Neural progenitor cell (in vitro differentiated cells): ENCODE measurements at regions not wholly inside any gene's neighbourhood (a gene's known extent, or its start where the extent isn't known, plus 50 kb on each side); places are given as distances from the start of the nearest gene placed in this dataset.

ENCODE experiments used
- DNase-seq: peaks from one replicate; pipeline ENCODE4 v3.0.0-alpha.2; 2016; ENCODE audit warnings: low spot score
- H2AFZ ChIP-seq: fragments of 200-600 bp; sonication (generic); replicated peaks from 2 replicates; pipeline ENCODE4 v1.6.1; 2016; ENCODE audit warnings: antibody characterized with exemption
- H3F3A ChIP-seq: fragments of 200-600 bp; sonication (generic); 2 replicates; pipeline ENCODE4 v1.6.1; 2016; ENCODE audit warnings: antibody characterized with exemption, low read depth
- H3K27ac ChIP-seq: fragments of 200-600 bp; sonication (generic); 2 replicates; pipeline ENCODE4 v1.5.1; 2016; ENCODE audit warnings: mild to moderate bottlenecking
- H3K27me3 ChIP-seq: fragments of 200-600 bp; sonication (generic); 2 replicates; pipeline ENCODE4 v1.6.1; 2016; ENCODE audit warnings: mild to moderate bottlenecking, moderate library complexity
- H3K36me3 ChIP-seq: fragments of 200-600 bp; sonication (generic); 2 replicates; pipeline ENCODE4 v1.5.1; 2016
- H3K4me1 ChIP-seq: fragments of 200-600 bp; sonication (generic); 2 replicates; pipeline ENCODE4 v1.6.1; 2016; ENCODE audit warnings: mixed run types
- H3K4me2 ChIP-seq: fragments of 200-600 bp; sonication (generic); 2 replicates; pipeline ENCODE4 v1.6.1; 2016
- H3K4me3 ChIP-seq: fragments of 200-600 bp; sonication (generic); 2 replicates; pipeline ENCODE4 v1.5.1; 2016
- H3K79me2 ChIP-seq: fragments of 200-600 bp; sonication (generic); 2 replicates; pipeline ENCODE4 v1.6.1; 2016; ENCODE audit warnings: low read depth
- H3K9ac ChIP-seq: fragments of 200-600 bp; sonication (generic); 2 replicates; pipeline ENCODE4 v1.6.1; 2016
- H3K9me3 ChIP-seq: fragments of 200-600 bp; sonication (generic); 2 replicates; pipeline ENCODE4 v1.5.1; 2016; ENCODE audit warnings: low read depth
- H4K20me1 ChIP-seq: fragments of 200-600 bp; sonication (generic); 2 replicates; pipeline ENCODE4 v1.6.1; 2016; ENCODE audit warnings: low read depth
- H3K27ac Mint-ChIP-seq: 3 replicates; pipeline ENCODE4 v1.8.0; 2021; ENCODE audit warnings: mixed read lengths
- H3K27me3 Mint-ChIP-seq: 2 replicates; pipeline ENCODE4 v1.8.0; 2022; ENCODE audit warnings: low read depth, mild to moderate bottlenecking, inconsistent platforms, moderate library complexity, mixed read lengths; ENCODE audit not compliant: insufficient read depth
- H3K36me3 Mint-ChIP-seq: 3 replicates; pipeline ENCODE4 v1.8.0; 2021; ENCODE audit warnings: mixed read lengths
- H3K4me1 Mint-ChIP-seq: 3 replicates; pipeline ENCODE4 v1.8.0; 2021; ENCODE audit warnings: mixed read lengths
- H3K4me3 Mint-ChIP-seq: 3 replicates; pipeline ENCODE4 v1.8.0; 2021; ENCODE audit warnings: mild to moderate bottlenecking, moderate library complexity, mixed read lengths
- H3K9me3 Mint-ChIP-seq: 3 replicates; pipeline ENCODE4 v1.8.0; 2020; ENCODE audit warnings: mixed read lengths
- EZH2 ChIP-seq: fragments of 200-600 bp; sonication (generic); IDR thresholded peaks from 2 replicates; pipeline ENCODE4 v1.6.1; 2017; ENCODE audit warnings: antibody characterized with exemption, mild to moderate bottlenecking, moderate library complexity
- EZH2phosphoT487 ChIP-seq: fragments of 200-600 bp; sonication (generic); IDR thresholded peaks from 2 replicates; pipeline ENCODE4 v1.6.1; 2017; ENCODE audit warnings: antibody characterized with exemption
- TF ChIP-seq, protein P1 (sequence below): fragments of 200-600 bp; sonication (generic); IDR thresholded peaks from 2 replicates; pipeline ENCODE4 v1.5.1; 2017; ENCODE audit warnings: antibody characterized with exemption, mild to moderate bottlenecking

DNA sequence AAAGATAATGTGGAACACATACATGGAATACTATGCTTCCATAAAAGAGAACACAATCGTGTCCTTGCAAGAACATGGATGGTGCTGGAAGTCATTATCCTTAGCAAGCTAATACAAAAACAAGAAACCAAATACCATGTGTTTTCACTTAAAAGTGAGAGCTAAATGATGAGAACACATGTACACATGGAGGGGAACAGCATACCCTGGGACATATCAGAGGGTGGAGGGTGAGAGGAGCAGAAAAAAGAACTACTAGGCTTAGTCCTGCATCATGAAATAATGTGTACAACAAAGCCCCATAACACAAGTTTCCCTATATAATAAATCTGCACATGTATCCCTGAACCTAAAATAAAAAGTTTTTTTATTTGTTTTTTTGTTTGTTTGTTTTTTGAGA lies 855.5 kb upstream of the NUDT12 start:
- Mint-ChIP-seq H3K4me1 (no peaks in the 10 kb centered on the region), H3K9me3 (peaks cover 2% of the 10 kb centered on the region), H3K4me3 (no peak overlapping the region), H3K27ac (no peak overlapping the region), H3K36me3 (no peaks in the 10 kb centered on the region), H3K27me3 (no peaks in the 10 kb centered on the region)
- no peak for TF ChIP-seq EZH2phosphoT487
- no peaks in the 10 kb centered on the region for H4K20me1 ChIP-seq
- no peaks in the 10 kb centered on the region for H3F3A ChIP-seq
- H3K4me2 ChIP-seq, result no peak overlapping the region
- H3K79me2 ChIP-seq, result no peaks in the 10 kb centered on the region
- no peak overlapping the region for H3K27ac ChIP-seq
- no peaks in the 10 kb centered on the region for H3K27me3 ChIP-seq
- H3K4me3 ChIP-seq, result no peak overlapping the region
- no peaks in the 10 kb centered on the region for H3K4me1 ChIP-seq
- no peak overlapping the region for H3K9ac ChIP-seq
- H3K36me3 ChIP-seq, result no peaks in the 10 kb centered on the region
- H2AFZ ChIP-seq, result no peak overlapping the region
- no peak for DNase-seq
- H3K9me3 ChIP-seq, result no peaks in the 10 kb centered on the region

DNA sequence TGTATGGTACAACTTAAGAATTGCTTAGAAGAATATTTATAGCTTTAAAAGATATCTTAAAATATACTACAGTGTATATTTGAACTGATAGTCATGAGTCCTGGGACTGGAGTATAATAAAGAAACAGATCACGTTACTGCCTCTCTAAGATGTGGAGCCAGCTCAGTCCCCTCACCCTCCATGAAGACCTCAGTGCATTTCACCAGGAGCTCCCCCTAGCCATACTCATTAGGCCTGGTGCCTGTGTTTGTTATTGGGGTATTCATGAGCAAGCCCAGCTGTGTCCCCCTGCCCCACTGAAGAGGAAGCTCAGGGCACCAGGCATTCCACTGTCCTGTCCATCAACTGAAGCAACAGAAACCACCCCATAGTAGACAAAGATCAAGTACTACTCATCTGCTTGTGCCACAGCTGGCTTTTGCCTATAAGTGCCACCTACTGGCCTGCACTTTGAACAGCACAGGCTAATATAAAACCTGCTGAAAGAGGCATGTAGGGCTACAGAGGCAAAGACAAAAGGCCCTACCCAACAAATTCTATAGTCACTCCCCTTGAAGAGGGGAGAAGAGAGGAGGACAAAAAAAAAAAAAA lies 850.2 kb upstream of the NUDT12 start:
- Histone ChIP-seq H3K9me3 (no peaks in the 10 kb centered on the region), H3K27ac (no peak overlapping the region), H3K79me2 (no peaks in the 10 kb centered on the region), H3K4me1 (no peaks in the 10 kb centered on the region), H4K20me1 (no peaks in the 10 kb centered on the region), H3K36me3 (no peaks in the 10 kb centered on the region), H2AFZ (peak overlapping the region; percentile 66), H3K4me3 (no peak overlapping the region), H3K27me3 (no peaks in the 10 kb centered on the region), H3F3A (no peaks in the 10 kb centered on the region), H3K4me2 (no peak overlapping the region), H3K9ac (no peak overlapping the region)
- Mint-ChIP-seq H3K4me3 (no peak overlapping the region), H3K4me1 (no peaks in the 10 kb centered on the region), H3K27ac (no peak overlapping the region), H3K27me3 (no peaks in the 10 kb centered on the region), H3K36me3 (no peaks in the 10 kb centered on the region), H3K9me3 (peaks cover 2% of the 10 kb centered on the region)
- DNase-seq, result peak; percentile 71
- TF ChIP-seq EZH2, result no peak
- TF ChIP-seq, protein P1, sequence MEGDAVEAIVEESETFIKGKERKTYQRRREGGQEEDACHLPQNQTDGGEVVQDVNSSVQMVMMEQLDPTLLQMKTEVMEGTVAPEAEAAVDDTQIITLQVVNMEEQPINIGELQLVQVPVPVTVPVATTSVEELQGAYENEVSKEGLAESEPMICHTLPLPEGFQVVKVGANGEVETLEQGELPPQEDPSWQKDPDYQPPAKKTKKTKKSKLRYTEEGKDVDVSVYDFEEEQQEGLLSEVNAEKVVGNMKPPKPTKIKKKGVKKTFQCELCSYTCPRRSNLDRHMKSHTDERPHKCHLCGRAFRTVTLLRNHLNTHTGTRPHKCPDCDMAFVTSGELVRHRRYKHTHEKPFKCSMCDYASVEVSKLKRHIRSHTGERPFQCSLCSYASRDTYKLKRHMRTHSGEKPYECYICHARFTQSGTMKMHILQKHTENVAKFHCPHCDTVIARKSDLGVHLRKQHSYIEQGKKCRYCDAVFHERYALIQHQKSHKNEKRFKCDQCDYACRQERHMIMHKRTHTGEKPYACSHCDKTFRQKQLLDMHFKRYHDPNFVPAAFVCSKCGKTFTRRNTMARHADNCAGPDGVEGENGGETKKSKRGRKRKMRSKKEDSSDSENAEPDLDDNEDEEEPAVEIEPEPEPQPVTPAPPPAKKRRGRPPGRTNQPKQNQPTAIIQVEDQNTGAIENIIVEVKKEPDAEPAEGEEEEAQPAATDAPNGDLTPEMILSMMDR, result peak; percentile 74

DNA sequence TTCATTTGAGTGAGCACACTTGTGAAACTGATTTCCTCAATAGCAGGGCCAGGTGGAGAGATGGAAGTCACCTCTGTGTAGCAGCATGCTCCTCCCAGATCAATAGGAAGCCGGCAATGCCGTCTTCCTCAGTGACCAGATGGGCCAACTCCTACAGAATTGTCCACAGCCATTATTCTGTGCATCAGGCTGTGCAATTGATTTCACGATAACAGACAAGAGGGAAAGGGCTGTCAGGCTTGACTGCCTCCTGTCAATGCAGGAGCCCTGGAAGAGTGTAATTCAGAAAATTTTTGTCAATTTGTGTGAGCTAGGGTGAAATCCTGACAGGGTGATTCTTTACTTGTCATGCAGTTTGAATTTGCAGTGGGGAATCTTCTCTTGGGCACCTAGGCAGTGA lies 838.4 kb upstream of the NUDT12 start:
- peaks cover 2% of the 10 kb centered on the region for H3K27me3 Mint-ChIP-seq
- Histone ChIP-seq H3K9ac (no peak overlapping the region), H3K27me3 (no peaks in the 10 kb centered on the region), H3K27ac (no peak overlapping the region), H3K36me3 (no peaks in the 10 kb centered on the region), H3K4me1 (no peaks in the 10 kb centered on the region), H3K79me2 (no peaks in the 10 kb centered on the region), H3K9me3 (no peaks in the 10 kb centered on the region), H4K20me1 (no peaks in the 10 kb centered on the region), H2AFZ (no peak overlapping the region), H3F3A (no peaks in the 10 kb centered on the region), H3K4me3 (no peak overlapping the region), H3K4me2 (no peak overlapping the region)
- H3K36me3 Mint-ChIP-seq, result peaks cover 4% of the 10 kb centered on the region
- peaks cover 24% of the 10 kb centered on the region for H3K9me3 Mint-ChIP-seq
- no peak overlapping the region for H3K4me3 Mint-ChIP-seq
- peak overlapping the region; percentile 26 for H3K27ac Mint-ChIP-seq
- peaks cover 14% of the 10 kb centered on the region for H3K4me1 Mint-ChIP-seq
- TF ChIP-seq EZH2 (no peak), EZH2phosphoT487 (no peak)
- TF ChIP-seq, protein P1, result no peak
- DNase-seq, result no peak

DNA sequence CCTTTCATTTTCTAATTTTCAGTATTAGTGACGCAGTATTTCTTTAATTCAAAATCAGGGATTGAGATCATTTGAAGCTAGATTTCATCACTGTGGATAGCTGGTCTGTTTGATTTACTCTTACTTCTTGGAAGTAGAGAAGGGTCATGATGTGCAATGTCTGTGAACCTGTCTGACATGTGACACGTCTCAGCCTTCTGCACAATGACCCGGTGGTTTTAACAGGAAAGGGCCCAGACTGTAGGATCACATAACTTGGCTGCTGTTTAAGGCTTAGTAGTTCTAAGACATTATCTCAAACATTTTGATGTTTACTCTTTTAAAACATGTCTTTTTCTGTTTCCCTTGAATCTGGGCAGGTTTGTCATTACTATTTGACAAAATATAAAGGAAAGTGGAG lies 823.3 kb upstream of the NUDT12 start:
- Histone ChIP-seq H2AFZ (peak overlapping the region; percentile 0), H3K27me3 (no peaks in the 10 kb centered on the region), H4K20me1 (no peaks in the 10 kb centered on the region), H3F3A (no peaks in the 10 kb centered on the region), H3K4me3 (no peak overlapping the region), H3K9me3 (no peaks in the 10 kb centered on the region), H3K9ac (no peak overlapping the region), H3K4me2 (no peak overlapping the region), H3K27ac (no peak overlapping the region), H3K36me3 (no peaks in the 10 kb centered on the region), H3K4me1 (no peaks in the 10 kb centered on the region), H3K79me2 (no peaks in the 10 kb centered on the region)
- no peak for DNase-seq
- no peaks in the 10 kb centered on the region for H3K9me3 Mint-ChIP-seq
- no peaks in the 10 kb centered on the region for H3K4me1 Mint-ChIP-seq
- H3K27me3 Mint-ChIP-seq, result no peaks in the 10 kb centered on the region
- no peak overlapping the region for H3K27ac Mint-ChIP-seq
- no peaks in the 10 kb centered on the region for H3K36me3 Mint-ChIP-seq
- TF ChIP-seq, protein P1, result no peak
- TF ChIP-seq EZH2phosphoT487, result no peak
- no peak for TF ChIP-seq EZH2
- no peak overlapping the region for H3K4me3 Mint-ChIP-seq
